ENCODE measurements at regions not wholly inside any gene's neighbourhood (a gene's known extent, or its start where the extent isn't known, plus 50 kb on each side); places are given as distances from the start of the nearest gene placed in this dataset.

DNA sequence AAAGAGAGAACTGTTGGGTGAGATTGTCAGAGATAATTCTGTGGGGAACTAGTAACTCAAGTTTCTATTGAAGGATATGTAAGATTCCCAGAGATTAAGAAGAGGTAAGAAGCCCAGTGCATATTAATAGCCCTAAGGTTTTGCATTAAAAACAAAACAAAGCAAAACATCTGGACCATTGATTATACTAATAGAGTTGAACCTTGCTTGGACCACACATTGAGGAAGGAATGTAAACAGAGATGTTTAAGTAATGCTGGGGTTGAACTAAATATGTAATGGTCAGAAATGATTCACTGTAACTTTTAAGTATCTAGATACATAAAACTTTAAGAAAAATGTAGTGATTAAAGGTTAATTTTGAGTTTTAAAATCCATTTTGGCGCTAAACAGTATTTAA, 1770.0 kb downstream of the PCDH9 start:
- Histone ChIP-seq H3K4me3 (no peak overlapping the region), H3K27ac (no peak overlapping the region), H3K4me1 (replicated peaks) (no peaks in the 10 kb centered on the region), H3K36me3 (no peaks in the 10 kb centered on the region), H3K9me3 (no peaks in the 10 kb centered on the region), H3K27me3 (replicated peaks; ENCODE audit: insufficient read depth) (no peaks in the 10 kb centered on the region)
- no peak for DNase-seq (ENCODE audit: low spot score)
- TF ChIP-seq POLR2A (IDR thresholded peaks at IDR 0.05) (no peak), POLR2AphosphoS5 (IDR thresholded peaks at IDR 0.05) (no peak)
- TF ChIP-seq, protein P1, sequence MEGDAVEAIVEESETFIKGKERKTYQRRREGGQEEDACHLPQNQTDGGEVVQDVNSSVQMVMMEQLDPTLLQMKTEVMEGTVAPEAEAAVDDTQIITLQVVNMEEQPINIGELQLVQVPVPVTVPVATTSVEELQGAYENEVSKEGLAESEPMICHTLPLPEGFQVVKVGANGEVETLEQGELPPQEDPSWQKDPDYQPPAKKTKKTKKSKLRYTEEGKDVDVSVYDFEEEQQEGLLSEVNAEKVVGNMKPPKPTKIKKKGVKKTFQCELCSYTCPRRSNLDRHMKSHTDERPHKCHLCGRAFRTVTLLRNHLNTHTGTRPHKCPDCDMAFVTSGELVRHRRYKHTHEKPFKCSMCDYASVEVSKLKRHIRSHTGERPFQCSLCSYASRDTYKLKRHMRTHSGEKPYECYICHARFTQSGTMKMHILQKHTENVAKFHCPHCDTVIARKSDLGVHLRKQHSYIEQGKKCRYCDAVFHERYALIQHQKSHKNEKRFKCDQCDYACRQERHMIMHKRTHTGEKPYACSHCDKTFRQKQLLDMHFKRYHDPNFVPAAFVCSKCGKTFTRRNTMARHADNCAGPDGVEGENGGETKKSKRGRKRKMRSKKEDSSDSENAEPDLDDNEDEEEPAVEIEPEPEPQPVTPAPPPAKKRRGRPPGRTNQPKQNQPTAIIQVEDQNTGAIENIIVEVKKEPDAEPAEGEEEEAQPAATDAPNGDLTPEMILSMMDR (IDR thresholded peaks at IDR 0.05): no peak
- intact Hi-C loops (cut with DNase I): no loop called here
- WGBS: 86% methylated on average over 1 of the region's 1 CpG

DNA sequence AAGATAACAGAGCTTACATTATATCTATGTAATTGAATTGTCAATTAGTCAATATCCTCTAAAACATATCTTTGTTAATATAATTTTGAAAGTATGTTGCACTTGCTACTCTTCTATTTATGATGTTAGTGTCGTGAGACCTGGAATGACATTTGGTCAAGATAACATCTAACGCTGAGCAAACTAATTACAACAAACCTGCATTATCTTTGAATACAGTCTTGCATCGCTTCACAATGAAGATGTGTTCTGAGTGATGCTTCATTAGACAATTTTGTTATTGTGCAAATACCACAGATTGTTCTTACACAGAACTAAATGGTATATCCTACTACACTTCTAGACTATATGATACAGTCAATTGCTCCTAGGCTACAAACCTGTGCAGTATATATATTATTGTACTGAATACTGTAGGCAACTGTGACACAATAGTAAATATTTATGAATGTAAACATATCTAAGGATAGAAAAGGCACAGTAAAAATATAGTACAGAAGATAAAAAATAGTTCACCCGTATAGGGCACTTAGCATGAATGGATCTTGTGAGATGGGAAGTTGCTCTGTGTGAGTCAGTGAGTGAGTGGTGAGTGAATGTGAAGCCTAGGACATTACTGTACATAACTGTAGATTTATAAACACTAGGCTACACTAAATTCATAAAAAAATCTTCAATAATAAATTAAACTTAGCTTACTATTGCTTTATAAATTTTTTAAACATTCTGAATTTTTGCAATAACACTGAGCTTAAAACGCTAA, 1773.8 kb downstream of the PCDH9 start:
- WGBS: 55% methylated on average over 5 of the region's 5 CpGs
- no peak overlapping the region for H3K27ac ChIP-seq
- no peaks in the 10 kb centered on the region for H3K27me3 ChIP-seq (replicated peaks; ENCODE audit: insufficient read depth)
- no peak for TF ChIP-seq POLR2AphosphoS5 (IDR thresholded peaks at IDR 0.05)
- TF ChIP-seq, protein P1 (IDR thresholded peaks at IDR 0.05): no peak
- TF ChIP-seq POLR2A (IDR thresholded peaks at IDR 0.05): no peak
- H3K4me3 ChIP-seq: no peak overlapping the region
- H3K36me3 ChIP-seq: no peaks in the 10 kb centered on the region
- no peak for DNase-seq (ENCODE audit: low spot score)
- no peaks in the 10 kb centered on the region for H3K4me1 ChIP-seq (replicated peaks)
- no peaks in the 10 kb centered on the region for H3K9me3 ChIP-seq
- intact Hi-C loops (cut with DNase I): no loop called here

- WGBS: 62% methylated on average over 4 of the region's 4 CpGs
- no peaks in the 10 kb centered on the region for H3K4me1 ChIP-seq (replicated peaks)
- H3K27me3 ChIP-seq (replicated peaks; ENCODE audit: insufficient read depth): no peaks in the 10 kb centered on the region
- TF ChIP-seq POLR2A (IDR thresholded peaks at IDR 0.05) (no peak), POLR2AphosphoS5 (IDR thresholded peaks at IDR 0.05) (no peak)
- TF ChIP-seq, protein P1 (IDR thresholded peaks at IDR 0.05): no peak
- H3K4me3 ChIP-seq: no peak overlapping the region
- intact Hi-C loops (cut with DNase I): no loop called here
- no peak for DNase-seq (ENCODE audit: low spot score)
- no peaks in the 10 kb centered on the region for H3K36me3 ChIP-seq
- no peaks in the 10 kb centered on the region for H3K9me3 ChIP-seq
- H3K27ac ChIP-seq: no peak overlapping the region
Observed at GRCh38 chr13:65454403-65454802, 1775.7 kb downstream of the PCDH9 start.

GRCh38 chr13:65453982-65454381, 1776.2 kb downstream of the PCDH9 start:
- Histone ChIP-seq H3K27ac (no peak overlapping the region), H3K36me3 (no peaks in the 10 kb centered on the region), H3K4me1 (replicated peaks) (no peaks in the 10 kb centered on the region), H3K4me3 (no peak overlapping the region), H3K27me3 (replicated peaks; ENCODE audit: insufficient read depth) (no peaks in the 10 kb centered on the region), H3K9me3 (no peaks in the 10 kb centered on the region)
- WGBS: 41% methylated on average over 2 of the region's 2 CpGs
- DNase-seq (ENCODE audit: low spot score): no peak
- TF ChIP-seq, protein P1 (IDR thresholded peaks at IDR 0.05): no peak
- TF ChIP-seq POLR2AphosphoS5 (IDR thresholded peaks at IDR 0.05) (no peak), POLR2A (IDR thresholded peaks at IDR 0.05) (no peak)
- intact Hi-C loops (cut with DNase I): no loop called here

DNA sequence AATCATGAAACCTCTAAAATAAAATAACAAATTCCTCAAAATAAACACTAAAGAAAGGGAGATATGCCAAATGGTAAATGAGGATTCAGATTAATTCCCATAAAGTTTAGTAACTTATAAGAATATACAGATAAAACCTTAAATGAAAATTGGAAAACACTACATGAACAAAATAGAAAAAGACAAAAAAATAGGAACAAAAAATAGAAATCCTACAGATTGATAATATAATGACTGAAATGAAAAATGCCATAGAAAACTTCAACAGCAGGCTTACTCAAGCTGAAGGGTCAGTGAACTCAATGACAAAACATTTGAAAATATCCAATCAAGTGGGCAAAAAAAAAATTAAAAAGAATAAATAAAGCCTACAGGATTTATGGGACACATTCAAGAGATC, 1784.8 kb downstream of the PCDH9 start:
- Histone ChIP-seq H3K9me3 (no peaks in the 10 kb centered on the region), H3K27ac (no peak overlapping the region), H3K36me3 (no peaks in the 10 kb centered on the region), H3K4me3 (no peak overlapping the region), H3K4me1 (replicated peaks) (no peaks in the 10 kb centered on the region), H3K27me3 (replicated peaks; ENCODE audit: insufficient read depth) (no peaks in the 10 kb centered on the region)
- intact Hi-C loops (cut with DNase I): no loop called here
- no peak for DNase-seq (ENCODE audit: low spot score)
- no peak for TF ChIP-seq POLR2AphosphoS5 (IDR thresholded peaks at IDR 0.05)
- no peak for TF ChIP-seq POLR2A (IDR thresholded peaks at IDR 0.05)
- TF ChIP-seq, protein P1 (IDR thresholded peaks at IDR 0.05): no peak

Measured in prostate gland (tissue), 2 donors.